ENCODE measurements at regions not wholly inside any gene's neighbourhood (a gene's known extent, or its start where the extent isn't known, plus 50 kb on each side); places are given as distances from the start of the nearest gene placed in this dataset.

GRCh38 chr2:81467096-81467495, 1162.5 kb upstream of the LRRTM1 start:
- Histone ChIP-seq H3K27ac (no peak overlapping the region), H3K9me3 (no peaks in the 10 kb centered on the region), H3K36me3 (no peaks in the 10 kb centered on the region), H3K27me3 (no peaks in the 10 kb centered on the region), H3K4me3 (no peak overlapping the region), H3K4me1 (no peaks in the 10 kb centered on the region)
- TF ChIP-seq CTCF (IDR thresholded peaks at IDR 0.05) = no peak
- TF ChIP-seq POLR2A (IDR thresholded peaks at IDR 0.05) = no peak
- DNase-seq = peak in 2 of 3 donors; percentile 32 to 43

GRCh38 chr2:81462420-81462819, 1157.9 kb upstream of the LRRTM1 start:
- Histone ChIP-seq H3K4me3 (no peak overlapping the region), H3K36me3 (no peaks in the 10 kb centered on the region), H3K27me3 (no peaks in the 10 kb centered on the region), H3K9me3 (no peaks in the 10 kb centered on the region), H3K27ac (no peak overlapping the region), H3K4me1 (no peaks in the 10 kb centered on the region)
- no peak for DNase-seq
- TF ChIP-seq CTCF (IDR thresholded peaks at IDR 0.05) (no peak), POLR2A (IDR thresholded peaks at IDR 0.05) (no peak)

GRCh38 chr2:81445176-81445575, 1140.6 kb upstream of the LRRTM1 start:
- no peaks in the 10 kb centered on the region for H3K9me3 ChIP-seq
- no peak overlapping the region for H3K4me3 ChIP-seq
- H3K4me1 ChIP-seq = no peaks in the 10 kb centered on the region
- TF ChIP-seq CTCF (IDR thresholded peaks at IDR 0.05) (no peak), POLR2A (IDR thresholded peaks at IDR 0.05) (no peak)
- H3K27ac ChIP-seq = no peak overlapping the region
- no peaks in the 10 kb centered on the region for H3K27me3 ChIP-seq
- no peaks in the 10 kb centered on the region for H3K36me3 ChIP-seq
- no peak for DNase-seq

- no peaks in the 10 kb centered on the region for H3K4me1 ChIP-seq
- no peak for TF ChIP-seq POLR2A (IDR thresholded peaks at IDR 0.05)
- no peak for TF ChIP-seq CTCF (IDR thresholded peaks at IDR 0.05)
- H3K4me3 ChIP-seq = no peak overlapping the region
- H3K36me3 ChIP-seq = no peaks in the 10 kb centered on the region
- H3K9me3 ChIP-seq = no peaks in the 10 kb centered on the region
- DNase-seq = no peak
- no peak overlapping the region for H3K27ac ChIP-seq
- no peaks in the 10 kb centered on the region for H3K27me3 ChIP-seq
Measured at GRCh38 chr2:81437456-81438000, 1133.0 kb upstream of the LRRTM1 start.

- no peak overlapping the region for H3K4me3 ChIP-seq
- TF ChIP-seq CTCF (IDR thresholded peaks at IDR 0.05) (no peak), POLR2A (IDR thresholded peaks at IDR 0.05) (no peak)
- DNase-seq = no peak
- no peak overlapping the region for H3K27ac ChIP-seq
- no peaks in the 10 kb centered on the region for H3K36me3 ChIP-seq
- no peaks in the 10 kb centered on the region for H3K27me3 ChIP-seq
- H3K4me1 ChIP-seq = no peaks in the 10 kb centered on the region
- no peaks in the 10 kb centered on the region for H3K9me3 ChIP-seq
Measured at GRCh38 chr2:81436256-81436655, 1131.7 kb upstream of the LRRTM1 start.

- Histone ChIP-seq H3K27ac (peak overlapping the region in 1 of 4 donors; percentile 45), H3K4me3 (no peak overlapping the region), H3K36me3 (no peaks in the 10 kb centered on the region), H3K4me1 (no peaks in the 10 kb centered on the region), H3K9me3 (no peaks in the 10 kb centered on the region), H3K27me3 (no peaks in the 10 kb centered on the region)
- TF ChIP-seq CTCF (IDR thresholded peaks at IDR 0.05) (no peak), POLR2A (IDR thresholded peaks at IDR 0.05) (no peak)
- DNase-seq = no peak
Measured at GRCh38 chr2:81412681-81413080, 1108.1 kb upstream of the LRRTM1 start.
